SK-N-MC (cell line): ENCODE measurements at regions not wholly inside any gene's neighbourhood (a gene's known extent, or its start where the extent isn't known, plus 50 kb on each side); places are given as distances from the start of the nearest gene placed in this dataset.

Experiments used
- EZH2 ChIP-seq: fragments of 200-600 bp; sonication (generic); IDR thresholded peaks from one replicate; pipeline ENCODE4 v1.6.1; 2017; ENCODE audit warnings: antibody characterized with exemption
- FOXP2 ChIP-seq: optimal IDR thresholded peaks from 2 replicates; pipeline ENCODE3; 2011; ENCODE audit warnings: mild to moderate bottlenecking, moderate library complexity; ENCODE audit not compliant: insufficient read depth; ENCODE audit errors: extremely low read length, control extremely low read depth
- POLR2AphosphoS5 ChIP-seq: IDR thresholded peaks from 2 replicates; pipeline ENCODE4 v1.6.1; 2012; ENCODE audit warnings: mild to moderate bottlenecking, low read depth, low read length, borderline replicate concordance

- TF ChIP-seq EZH2 (no peak), POLR2AphosphoS5 (no peak), FOXP2 (no peak)
Measured at GRCh38 chr2:225824748-225825449, 425.4 kb downstream of the NYAP2 start.
